VCaP (cell line): ENCODE measurements at regions not wholly inside any gene's neighbourhood (a gene's known extent, or its start where the extent isn't known, plus 50 kb on each side); places are given as distances from the start of the nearest gene placed in this dataset.

Experiments
- H3K27ac ChIP-seq: fragments of 450-650 bp; 2 replicates; pipeline ENCODE4 v1.5.1; 2017
- TF ChIP-seq, protein P1 (sequence below): fragments of 450-650 bp; conservative IDR thresholded peaks from 2 replicates; pipeline ENCODE4 v1.5.1; 2017; ENCODE audit warnings: mild to moderate bottlenecking, moderate library complexity

DNA sequence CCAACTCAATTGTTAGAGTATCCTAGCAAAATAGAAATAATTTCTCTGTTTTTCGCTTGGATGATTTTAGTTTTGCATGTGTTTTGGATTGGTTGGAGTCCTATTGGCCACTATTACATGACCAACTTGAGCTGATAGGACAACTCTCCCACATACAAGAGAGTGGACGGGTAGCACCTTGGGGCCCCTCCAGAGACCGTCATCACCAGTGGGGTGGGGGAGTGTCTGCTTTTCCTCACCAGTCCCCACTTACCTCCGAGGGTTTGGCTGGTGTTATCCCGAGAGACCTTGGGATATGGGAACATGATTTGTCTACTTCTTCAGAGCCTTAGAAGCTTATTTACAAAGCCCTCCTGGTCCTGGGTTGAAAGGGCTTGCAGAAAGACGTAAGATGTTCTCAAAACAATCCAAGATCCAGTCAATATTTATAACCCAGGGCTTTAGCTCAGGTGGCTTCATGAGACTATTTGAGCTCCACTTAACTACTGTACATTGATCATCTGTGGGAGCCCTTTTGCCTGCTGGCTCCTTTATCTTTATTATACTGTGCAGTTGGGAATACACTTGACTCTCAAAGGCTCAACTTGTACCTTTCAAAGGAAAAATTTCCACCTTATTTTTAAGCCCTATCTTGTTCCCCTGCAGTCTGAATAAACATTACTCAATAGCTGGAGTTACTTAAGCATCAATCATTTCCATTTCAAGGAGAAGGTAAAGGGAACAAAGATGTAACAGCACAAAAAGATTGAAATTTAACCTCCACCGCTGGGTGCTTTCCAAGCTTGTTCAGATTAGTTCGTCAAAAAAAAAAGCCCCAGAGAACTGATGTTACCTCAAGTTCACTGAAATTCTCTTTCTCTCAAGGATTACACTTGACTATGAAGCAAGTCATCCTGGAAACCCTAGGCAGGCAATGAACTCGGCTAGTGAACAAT, 119.7 kb downstream of the WDR11 start:
- no peak overlapping the region for H3K27ac ChIP-seq
- TF ChIP-seq, protein P1, sequence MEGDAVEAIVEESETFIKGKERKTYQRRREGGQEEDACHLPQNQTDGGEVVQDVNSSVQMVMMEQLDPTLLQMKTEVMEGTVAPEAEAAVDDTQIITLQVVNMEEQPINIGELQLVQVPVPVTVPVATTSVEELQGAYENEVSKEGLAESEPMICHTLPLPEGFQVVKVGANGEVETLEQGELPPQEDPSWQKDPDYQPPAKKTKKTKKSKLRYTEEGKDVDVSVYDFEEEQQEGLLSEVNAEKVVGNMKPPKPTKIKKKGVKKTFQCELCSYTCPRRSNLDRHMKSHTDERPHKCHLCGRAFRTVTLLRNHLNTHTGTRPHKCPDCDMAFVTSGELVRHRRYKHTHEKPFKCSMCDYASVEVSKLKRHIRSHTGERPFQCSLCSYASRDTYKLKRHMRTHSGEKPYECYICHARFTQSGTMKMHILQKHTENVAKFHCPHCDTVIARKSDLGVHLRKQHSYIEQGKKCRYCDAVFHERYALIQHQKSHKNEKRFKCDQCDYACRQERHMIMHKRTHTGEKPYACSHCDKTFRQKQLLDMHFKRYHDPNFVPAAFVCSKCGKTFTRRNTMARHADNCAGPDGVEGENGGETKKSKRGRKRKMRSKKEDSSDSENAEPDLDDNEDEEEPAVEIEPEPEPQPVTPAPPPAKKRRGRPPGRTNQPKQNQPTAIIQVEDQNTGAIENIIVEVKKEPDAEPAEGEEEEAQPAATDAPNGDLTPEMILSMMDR, result no peak

DNA sequence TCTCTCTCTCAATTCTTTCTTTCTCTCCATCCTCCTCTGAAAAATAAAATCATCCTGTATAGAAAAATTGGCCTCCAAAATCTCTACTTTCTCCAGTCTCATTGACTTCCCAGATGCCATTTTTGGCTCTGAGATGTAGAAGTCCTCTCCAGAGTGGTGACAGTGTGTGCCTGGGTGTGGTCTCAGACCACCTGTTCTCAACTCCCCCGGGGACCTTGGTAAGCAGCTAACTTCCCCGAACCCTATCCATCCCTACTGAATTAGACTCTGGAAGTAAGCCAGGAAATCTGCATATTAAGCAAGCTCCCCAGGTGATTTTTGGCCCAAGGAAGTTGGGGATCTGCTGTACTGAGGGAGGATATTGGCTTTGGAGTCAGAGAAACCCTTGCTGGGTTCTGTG, 120.5 kb downstream of the WDR11 start:
- TF ChIP-seq, protein P1, result no peak
- H3K27ac ChIP-seq, result no peak overlapping the region

DNA sequence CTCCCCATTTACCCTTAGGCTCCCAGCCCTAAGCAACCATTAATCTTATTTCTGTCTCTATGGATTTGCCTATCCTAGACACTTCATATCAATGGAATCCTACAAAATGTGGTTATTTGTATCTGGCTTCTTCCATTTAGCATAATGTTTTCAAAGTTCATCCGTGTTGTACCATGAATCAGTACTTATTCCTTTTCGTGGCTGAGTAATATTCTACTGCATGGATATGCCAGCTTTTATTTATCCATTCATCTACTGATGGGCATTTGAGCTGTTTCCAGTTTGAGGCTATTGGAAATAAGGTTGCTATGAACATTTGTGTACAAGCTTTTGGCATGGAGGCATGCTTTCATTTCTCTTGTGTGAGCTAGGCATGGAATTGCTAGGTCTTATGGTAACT, 121.1 kb downstream of the WDR11 start:
- TF ChIP-seq, protein P1, result no peak

DNA sequence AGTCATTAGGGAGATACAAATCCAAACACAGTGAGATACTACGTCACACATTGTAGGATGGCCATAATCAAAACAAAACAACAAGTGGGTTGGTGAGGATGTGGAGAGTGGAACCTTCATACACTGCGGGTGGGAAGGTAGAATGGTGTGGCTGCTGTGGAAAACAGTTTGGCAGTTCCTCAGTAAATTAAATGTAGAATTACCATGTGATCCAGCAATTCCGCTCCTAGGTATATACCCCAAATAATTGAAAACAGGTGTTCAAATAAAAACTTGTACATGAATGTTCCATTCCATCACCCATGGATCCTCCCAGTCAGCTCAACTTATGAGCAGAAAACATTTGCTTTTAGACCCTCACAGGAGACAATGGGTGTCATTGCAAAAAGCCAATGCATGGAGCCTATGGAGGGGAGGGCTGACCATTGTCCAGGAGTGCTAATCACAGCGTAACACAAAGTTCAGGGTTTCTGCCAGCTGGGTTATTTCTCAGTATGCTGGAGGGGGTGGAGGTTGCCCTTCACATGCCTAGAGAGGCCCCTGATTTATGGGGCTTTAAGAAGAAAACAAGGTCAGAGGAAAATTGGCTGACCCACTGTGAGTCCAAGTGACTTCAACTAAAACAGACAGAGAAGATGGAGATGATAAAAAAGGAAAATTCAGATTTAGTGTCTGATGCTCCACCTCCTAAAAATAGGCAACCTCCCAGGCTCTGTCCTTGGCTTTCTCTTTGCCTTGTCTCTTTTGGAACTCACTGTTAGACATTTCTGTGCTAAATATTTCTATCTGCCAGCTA, 124.1 kb downstream of the WDR11 start:
- TF ChIP-seq, protein P1, result no peak

More for the DNA sequence above, 121.1 kb downstream of the WDR11 start:
- H3K27ac ChIP-seq, result no peak overlapping the region

DNA sequence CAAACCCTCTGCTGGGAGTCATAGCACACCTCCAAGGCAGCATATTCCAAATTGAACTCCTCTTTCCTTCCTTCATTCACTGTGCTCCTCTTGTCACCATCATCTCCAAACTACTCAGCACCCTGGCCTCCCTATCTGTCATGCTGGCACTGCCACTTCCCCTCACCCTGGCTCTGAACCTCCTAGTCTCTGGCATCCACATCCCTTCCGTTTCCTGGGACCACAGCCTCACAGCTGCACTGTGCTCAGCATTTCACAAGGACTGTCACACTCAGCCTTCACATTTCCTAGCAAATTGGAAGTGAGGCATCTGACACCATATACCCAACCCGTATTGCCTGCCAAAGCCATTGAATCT, 124.7 kb downstream of the WDR11 start:
- H3K27ac ChIP-seq, result no peak overlapping the region
- TF ChIP-seq, protein P1, result no peak

More for the DNA sequence above, 124.1 kb downstream of the WDR11 start:
- H3K27ac ChIP-seq, result no peak overlapping the region

DNA sequence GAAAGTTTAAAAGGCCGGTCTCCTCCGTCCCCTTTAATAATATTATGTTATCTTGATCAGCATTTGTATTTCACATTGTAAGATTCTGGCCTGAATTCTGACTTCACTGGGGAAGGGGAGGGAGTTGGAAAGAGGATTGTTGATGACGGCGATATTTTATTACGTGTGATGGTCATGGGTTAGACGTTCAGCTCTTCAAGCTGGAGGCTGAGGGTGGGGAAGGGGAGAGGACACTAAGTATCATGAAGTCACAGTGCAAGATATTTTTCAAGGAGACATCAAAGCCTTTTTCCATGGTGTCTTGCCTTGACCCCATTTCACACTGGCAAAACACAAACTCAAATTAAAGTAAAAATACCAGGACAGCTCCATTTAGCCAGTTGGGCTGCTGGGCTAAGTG, 126.7 kb downstream of the WDR11 start:
- TF ChIP-seq, protein P1, result no peak
- no peak overlapping the region for H3K27ac ChIP-seq

DNA sequence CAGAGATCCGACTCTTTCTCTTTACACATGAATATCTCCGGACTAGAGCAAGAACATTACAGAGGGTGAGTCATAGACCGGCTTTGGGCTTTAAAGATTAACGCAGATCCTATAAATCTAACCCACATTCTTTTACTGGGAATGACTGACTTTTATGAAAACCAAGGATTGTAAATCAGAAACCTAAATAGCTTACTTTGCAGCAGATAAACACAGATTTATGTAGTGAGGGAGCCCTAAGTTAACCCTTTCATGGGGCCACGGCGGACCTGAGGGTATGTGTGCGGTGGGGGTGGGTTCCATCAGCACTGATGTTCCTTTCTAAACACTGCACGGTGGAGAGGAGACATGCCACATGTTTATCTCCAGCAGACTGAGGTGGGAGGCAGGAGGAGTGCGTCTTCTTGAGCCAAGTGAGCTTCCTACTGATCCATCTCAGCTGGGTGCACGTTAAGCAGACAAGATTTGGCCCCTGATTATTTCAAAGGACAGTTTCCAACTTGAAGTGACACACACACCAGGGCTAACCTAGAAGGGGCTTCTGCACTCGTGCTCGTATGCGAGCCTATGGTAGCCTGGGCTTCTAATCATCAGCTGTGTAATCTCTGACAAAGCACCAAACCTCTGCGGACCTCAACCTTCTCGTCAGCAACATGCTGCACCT, 127.6 kb downstream of the WDR11 start:
- no peak overlapping the region for H3K27ac ChIP-seq
- TF ChIP-seq, protein P1, result no peak
